GM12878 (cell line): ENCODE measurements at regions not wholly inside any gene's neighbourhood (a gene's known extent, or its start where the extent isn't known, plus 50 kb on each side); places are given as distances from the start of the nearest gene placed in this dataset.

Experiments used
- ATAC-seq: fragments of 200-7000 bp; cut with Tn5 transposase; 3 replicates; pipeline ENCODE4 v1.9.1; 2020; ENCODE audit warnings: mild to moderate bottlenecking, moderate library complexity
- BruUV-seq: library from RNA; stranded (reverse); fragments of 400-500 nt; replicated peaks from 2 replicates; lab custom pipeline; 2021; lab: Mats Ljungman, UMichigan
- CTCF ChIA-PET: fragments of 300-600 bp; sonication (Branson Sonifier 250); formaldehyde crosslinking; extraction: SDS; loops from one replicate; lab custom pipeline; 2021; ENCODE audit warnings: inconsistent platforms; lab: Yijun Ruan, JAX
- POLR2A ChIA-PET: fragments of 350-600 bp; formaldehyde crosslinking; extraction: SDS; loops from one replicate; lab custom pipeline; 2021; ENCODE audit warnings: inconsistent platforms; lab: Charles Lee
- RAD21 ChIA-PET: fragments of 300-600 bp; sonication (Branson Sonifier 250); formaldehyde crosslinking; loops from one replicate; lab custom pipeline; 2023; ENCODE audit warnings: antibody characterized with exemption; ENCODE audit not compliant: unreplicated experiment; lab: Charles Lee
- SMC1A ChIA-PET: fragments of 300-600 bp; sonication (Branson Sonifier 250); formaldehyde crosslinking; loops from one replicate; lab custom pipeline; 2023; ENCODE audit not compliant: unreplicated experiment, uncharacterized antibody; lab: Charles Lee
- DNase-seq: peaks from one replicate; pipeline ENCODE4 v3.0.0-alpha.2; 2011; ENCODE audit warnings: low read depth, low spot score
- FAIRE-seq: peaks from 3 replicates; lab custom pipeline; 2011; peaks lifted over from hg19 to GRCh38; lab: Jason Lieb, UNC
- H2AFZ ChIP-seq: 2 replicates; pipeline ENCODE4 v1.6.0; 2011; ENCODE audit warnings: low read depth, low read length, control low read depth; ENCODE audit not compliant: control insufficient read depth
- H3K27ac ChIP-seq: 2 replicates; pipeline ENCODE4 v1.5.1; 2011; ENCODE audit warnings: control low read depth; ENCODE audit not compliant: control insufficient read depth, insufficient read depth
- H3K27me3 ChIP-seq, 2 experiments: replicated peaks in 1 of 2; 2 replicates each; pipeline versions ENCODE4 v1.6.0 to v1.6.1; 2011; ENCODE audit warnings: low read length in 1 of 2; ENCODE audit not compliant: control insufficient read depth in 2 of 2, insufficient read depth in 2 of 2
- H3K36me3 ChIP-seq, 2 experiments: 2 replicates each; pipeline ENCODE4 v1.5.1; 2011; ENCODE audit warnings: low read length in 1 of 2; ENCODE audit not compliant: control insufficient read depth in 2 of 2, insufficient read depth in 2 of 2
- H3K4me1 ChIP-seq: 2 replicates; pipeline ENCODE4 v1.6.1; 2011; ENCODE audit warnings: mild to moderate bottlenecking, low read length, moderate library complexity, mixed read lengths; ENCODE audit not compliant: control insufficient read depth, insufficient read depth
- H3K4me2 ChIP-seq: 2 replicates; pipeline ENCODE4 v1.6.0; 2011; ENCODE audit warnings: control low read depth; ENCODE audit not compliant: control insufficient read depth, insufficient read depth
- H3K4me3 ChIP-seq: fragments of 200-600 bp; sonication (generic); 2 replicates; pipeline ENCODE4 v1.5.1; 2016
- H3K79me2 ChIP-seq: 2 replicates; pipeline ENCODE4 v1.6.0; 2011; ENCODE audit warnings: low read length; ENCODE audit not compliant: control insufficient read depth, insufficient read depth
- H3K9ac ChIP-seq: 2 replicates; pipeline ENCODE4 v1.8.0; 2011; ENCODE audit warnings: low read length, control low read depth, mixed read lengths; ENCODE audit not compliant: control insufficient read depth, insufficient read depth
- H3K9me3 ChIP-seq: replicated peaks from 3 replicates; pipeline ENCODE4 v1.5.1; 2011; ENCODE audit warnings: mild to moderate bottlenecking, low read length; ENCODE audit not compliant: control insufficient read depth, insufficient read depth
- H4K20me1 ChIP-seq: 2 replicates; pipeline ENCODE4 v1.6.0; 2011; ENCODE audit not compliant: control insufficient read depth, insufficient read depth
- BACH1 ChIP-seq: fragments of 450-650 bp; IDR thresholded peaks from 2 replicates; pipeline ENCODE4 v1.6.1; 2017; ENCODE audit warnings: mild to moderate bottlenecking, borderline replicate concordance
- BMI1 ChIP-seq: fragments of 450-650 bp; IDR thresholded peaks from 2 replicates; pipeline ENCODE4 v1.6.1; 2016; ENCODE audit warnings: mild to moderate bottlenecking, moderate library complexity, borderline replicate concordance
- BRCA1 ChIP-seq: IDR thresholded peaks from 2 replicates; pipeline ENCODE4 v1.6.1; 2011; ENCODE audit warnings: low read depth, low read length, improper control_type of control experiment
- NFYB ChIP-seq: IDR thresholded peaks from 2 replicates; pipeline ENCODE4 v1.6.1; 2011; ENCODE audit warnings: low read depth, mild to moderate bottlenecking, low read length, improper control_type of control experiment, moderate library complexity; ENCODE audit not compliant: insufficient read depth
- NR2F1 ChIP-seq: fragments of 450-650 bp; conservative IDR thresholded peaks from 2 replicates; pipeline ENCODE4 v1.6.1; 2017; ENCODE audit warnings: mild to moderate bottlenecking
- SUPT20H ChIP-seq: IDR thresholded peaks from 2 replicates; pipeline ENCODE4 v1.6.1; 2011; ENCODE audit warnings: low read depth, mild to moderate bottlenecking, low read length, moderate library complexity, borderline replicate concordance; ENCODE audit not compliant: control insufficient read depth
- ZBED1 ChIP-seq: IDR thresholded peaks from 2 replicates; pipeline ENCODE4 v1.6.1; 2016; ENCODE audit warnings: borderline replicate concordance
- WGBS: methylation state at CpG from one replicate; pipeline ENCODE4 v1.1.6; 2016; ENCODE audit warnings: low lambda C conversion rate; ENCODE audit not compliant: insufficient replicate concordance, insufficient coverage; ENCODE audit errors: missing lambda C conversion rate; 5-methylcytosine and 5-hydroxymethylcytosine counted together
- in situ Hi-C: fragments of 300-500 bp; cut with MboI; formaldehyde crosslinking; loops from 9 replicates; pipeline ENCODE4 v1.14.3; 2018; ENCODE audit warnings: mixed read lengths
- intact Hi-C: fragments of 100-400 bp; cut with micrococcal nuclease; formaldehyde crosslinking; loops from one replicate; pipeline ENCODE4 v1.14.2; 2022; ENCODE audit not compliant: unreplicated experiment
- TF ChIP-seq, protein P1 (sequence below): fragments of 450-650 bp; IDR thresholded peaks from 2 replicates; pipeline ENCODE4 v1.6.1; 2016; ENCODE audit warnings: mild to moderate bottlenecking
- TF ChIP-seq, protein P2 (sequence below): fragments of 450-650 bp; IDR thresholded peaks from 2 replicates; pipeline ENCODE4 v1.6.1; 2018; ENCODE audit warnings: mild to moderate bottlenecking, low read depth, moderate library complexity; ENCODE audit not compliant: partially characterized antibody
- TF ChIP-seq, protein P3 (sequence below): fragments of 450-650 bp; IDR thresholded peaks from 2 replicates; pipeline ENCODE4 v1.6.1; 2017; ENCODE audit warnings: low read depth, mild to moderate bottlenecking, moderate library complexity

DNA sequence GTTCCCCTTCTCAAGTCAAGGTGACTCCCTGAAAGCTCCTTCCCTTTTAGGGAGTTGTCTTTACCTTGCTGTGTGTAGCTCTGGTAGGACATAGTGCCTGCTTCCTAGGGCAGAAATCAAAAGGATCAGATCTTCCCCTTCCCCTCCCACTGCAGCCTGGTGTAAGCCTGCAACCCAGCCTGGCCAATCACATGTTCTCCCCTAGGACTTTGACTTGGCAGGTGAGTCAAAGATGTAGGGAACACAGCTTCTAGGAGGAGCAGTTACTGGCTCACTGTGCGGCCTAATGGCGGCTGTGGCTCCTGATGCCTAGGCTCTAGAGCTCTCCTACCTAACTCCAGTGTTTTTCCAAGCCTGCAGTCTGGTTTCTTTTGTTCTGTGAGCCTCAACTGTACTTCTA lies 103.9 kb downstream of the AASDH start (continued):
- TF ChIP-seq, protein P1, sequence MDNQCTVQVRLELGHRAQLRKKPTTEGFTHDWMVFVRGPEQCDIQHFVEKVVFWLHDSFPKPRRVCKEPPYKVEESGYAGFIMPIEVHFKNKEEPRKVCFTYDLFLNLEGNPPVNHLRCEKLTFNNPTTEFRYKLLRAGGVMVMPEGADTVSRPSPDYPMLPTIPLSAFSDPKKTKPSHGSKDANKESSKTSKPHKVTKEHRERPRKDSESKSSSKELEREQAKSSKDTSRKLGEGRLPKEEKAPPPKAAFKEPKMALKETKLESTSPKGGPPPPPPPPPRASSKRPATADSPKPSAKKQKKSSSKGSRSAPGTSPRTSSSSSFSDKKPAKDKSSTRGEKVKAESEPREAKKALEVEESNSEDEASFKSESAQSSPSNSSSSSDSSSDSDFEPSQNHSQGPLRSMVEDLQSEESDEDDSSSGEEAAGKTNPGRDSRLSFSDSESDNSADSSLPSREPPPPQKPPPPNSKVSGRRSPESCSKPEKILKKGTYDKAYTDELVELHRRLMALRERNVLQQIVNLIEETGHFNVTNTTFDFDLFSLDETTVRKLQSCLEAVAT, result no peak
- no peak for TF ChIP-seq NFYB
- TF ChIP-seq, all 136 proteins: peak for 0

DNA sequence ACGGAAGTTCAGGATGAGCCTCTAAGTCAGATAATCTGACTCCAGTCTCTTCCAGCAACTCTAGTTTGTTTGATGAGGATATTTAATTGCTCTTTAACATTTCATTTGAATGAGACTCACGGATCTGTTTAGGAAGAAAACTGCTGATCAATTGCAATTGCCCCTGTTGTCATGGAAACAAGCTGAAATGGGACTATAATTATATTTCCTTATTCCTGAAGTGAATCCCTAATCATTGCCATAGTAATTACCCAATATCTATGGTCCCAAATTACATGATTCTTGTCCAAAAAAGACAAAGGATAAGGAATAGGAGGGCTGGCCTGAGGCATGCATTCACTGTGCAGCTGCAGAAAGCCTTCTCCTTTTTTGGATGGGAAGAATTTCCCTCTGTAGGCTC lies 105.3 kb downstream of the AASDH start:
- CTCF ChIA-PET, result interaction anchor here (0.9 kb wide), 1 partner anchor 19 kb away, joined by 5 read pairs; no protein-coding TSS in a partner anchor
- no peak overlapping the region for H2AFZ ChIP-seq
- intact Hi-C loops, result no loop called here

More for the DNA sequence above, 105.3 kb downstream of the AASDH start:
- Histone ChIP-seq H3K4me2 (no peak overlapping the region), H4K20me1 (no peaks in the 10 kb centered on the region), H3K9me3 (no peaks in the 10 kb centered on the region), H3K4me3 (no peak overlapping the region), H3K79me2 (no peaks in the 10 kb centered on the region), H3K36me3 (no peaks in the 10 kb centered on the region), H3K4me1 (no peaks in the 10 kb centered on the region), H3K9ac (no peak overlapping the region), H3K27ac (no peak overlapping the region), H3K27me3 (0 out of 4 replicates have a peak, but pooled peaks cover 0 to 4% of the 10 kb centered on the region in 2 experiments)
- WGBS, result 54% methylated on average over 2 of the region's 2 CpGs
- BruUV-seq, result no TSS peak
- POLR2A ChIA-PET, result no interaction called here
- DNase-seq (no peak), FAIRE-seq (no peak), ATAC-seq (no peak)
- RAD21 ChIA-PET, result interaction anchor here (0.7 kb wide), 1 partner anchor 15 kb away, joined by 3 read pairs; no protein-coding TSS in a partner anchor
- SMC1A ChIA-PET, result no interaction called here
- TF ChIP-seq BRCA1 (no peak), BACH1 (no peak), BMI1 (no peak), ZBED1 (no peak), SUPT20H (no peak), NR2F1 (no peak)
- TF ChIP-seq, protein P1, result no peak
- TF ChIP-seq, protein P2, sequence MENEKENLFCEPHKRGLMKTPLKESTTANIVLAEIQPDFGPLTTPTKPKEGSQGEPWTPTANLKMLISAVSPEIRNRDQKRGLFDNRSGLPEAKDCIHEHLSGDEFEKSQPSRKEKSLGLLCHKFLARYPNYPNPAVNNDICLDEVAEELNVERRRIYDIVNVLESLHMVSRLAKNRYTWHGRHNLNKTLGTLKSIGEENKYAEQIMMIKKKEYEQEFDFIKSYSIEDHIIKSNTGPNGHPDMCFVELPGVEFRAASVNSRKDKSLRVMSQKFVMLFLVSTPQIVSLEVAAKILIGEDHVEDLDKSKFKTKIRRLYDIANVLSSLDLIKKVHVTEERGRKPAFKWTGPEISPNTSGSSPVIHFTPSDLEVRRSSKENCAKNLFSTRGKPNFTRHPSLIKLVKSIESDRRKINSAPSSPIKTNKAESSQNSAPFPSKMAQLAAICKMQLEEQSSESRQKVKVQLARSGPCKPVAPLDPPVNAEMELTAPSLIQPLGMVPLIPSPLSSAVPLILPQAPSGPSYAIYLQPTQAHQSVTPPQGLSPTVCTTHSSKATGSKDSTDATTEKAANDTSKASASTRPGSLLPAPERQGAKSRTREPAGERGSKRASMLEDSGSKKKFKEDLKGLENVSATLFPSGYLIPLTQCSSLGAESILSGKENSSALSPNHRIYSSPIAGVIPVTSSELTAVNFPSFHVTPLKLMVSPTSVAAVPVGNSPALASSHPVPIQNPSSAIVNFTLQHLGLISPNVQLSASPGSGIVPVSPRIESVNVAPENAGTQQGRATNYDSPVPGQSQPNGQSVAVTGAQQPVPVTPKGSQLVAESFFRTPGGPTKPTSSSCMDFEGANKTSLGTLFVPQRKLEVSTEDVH, result no peak
- TF ChIP-seq, protein P3, sequence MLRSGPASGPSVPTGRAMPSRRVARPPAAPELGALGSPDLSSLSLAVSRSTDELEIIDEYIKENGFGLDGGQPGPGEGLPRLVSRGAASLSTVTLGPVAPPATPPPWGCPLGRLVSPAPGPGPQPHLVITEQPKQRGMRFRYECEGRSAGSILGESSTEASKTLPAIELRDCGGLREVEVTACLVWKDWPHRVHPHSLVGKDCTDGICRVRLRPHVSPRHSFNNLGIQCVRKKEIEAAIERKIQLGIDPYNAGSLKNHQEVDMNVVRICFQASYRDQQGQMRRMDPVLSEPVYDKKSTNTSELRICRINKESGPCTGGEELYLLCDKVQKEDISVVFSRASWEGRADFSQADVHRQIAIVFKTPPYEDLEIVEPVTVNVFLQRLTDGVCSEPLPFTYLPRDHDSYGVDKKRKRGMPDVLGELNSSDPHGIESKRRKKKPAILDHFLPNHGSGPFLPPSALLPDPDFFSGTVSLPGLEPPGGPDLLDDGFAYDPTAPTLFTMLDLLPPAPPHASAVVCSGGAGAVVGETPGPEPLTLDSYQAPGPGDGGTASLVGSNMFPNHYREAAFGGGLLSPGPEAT, result no peak
- in situ Hi-C loops, result no loop called here
